Suppressor macrophage (primary cell): ENCODE measurements at regions not wholly inside any gene's neighbourhood (a gene's known extent, or its start where the extent isn't known, plus 50 kb on each side); places are given as distances from the start of the nearest gene placed in this dataset.
"Not testable (repeated sequence)": the region's sequence is repeated elsewhere in the genome, so short reads cannot be mapped to it uniquely, and the experiment has no call there.

Experiments used
- DNase-seq, 4 experiments: peaks; one replicate each; pipeline ENCODE4 v3.0.0-alpha.2; 2020 to 2022

GRCh38 chr11:95641495-95641894, 148.1 kb downstream of the FAM76B start:
- no peak for DNase-seq

DNA sequence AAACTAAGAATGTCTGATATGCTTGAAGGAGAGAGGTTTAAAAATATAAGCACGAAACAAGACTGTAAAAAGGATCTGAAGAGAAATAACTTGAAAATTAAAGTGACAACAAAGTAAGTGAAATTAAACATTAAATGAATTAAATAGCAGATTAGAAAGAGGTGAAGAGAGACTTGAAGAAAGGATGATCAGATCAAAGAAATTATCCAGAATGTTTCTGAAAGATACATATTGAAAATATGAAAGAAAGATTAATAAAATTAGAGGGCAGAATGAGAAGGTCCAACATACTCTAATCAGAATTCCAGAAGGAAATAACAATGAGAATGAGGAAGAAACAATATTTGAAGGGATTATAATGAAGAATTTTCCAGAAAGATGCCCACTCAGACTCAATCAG, 151.1 kb downstream of the FAM76B start:
- DNase-seq: no peak

DNA sequence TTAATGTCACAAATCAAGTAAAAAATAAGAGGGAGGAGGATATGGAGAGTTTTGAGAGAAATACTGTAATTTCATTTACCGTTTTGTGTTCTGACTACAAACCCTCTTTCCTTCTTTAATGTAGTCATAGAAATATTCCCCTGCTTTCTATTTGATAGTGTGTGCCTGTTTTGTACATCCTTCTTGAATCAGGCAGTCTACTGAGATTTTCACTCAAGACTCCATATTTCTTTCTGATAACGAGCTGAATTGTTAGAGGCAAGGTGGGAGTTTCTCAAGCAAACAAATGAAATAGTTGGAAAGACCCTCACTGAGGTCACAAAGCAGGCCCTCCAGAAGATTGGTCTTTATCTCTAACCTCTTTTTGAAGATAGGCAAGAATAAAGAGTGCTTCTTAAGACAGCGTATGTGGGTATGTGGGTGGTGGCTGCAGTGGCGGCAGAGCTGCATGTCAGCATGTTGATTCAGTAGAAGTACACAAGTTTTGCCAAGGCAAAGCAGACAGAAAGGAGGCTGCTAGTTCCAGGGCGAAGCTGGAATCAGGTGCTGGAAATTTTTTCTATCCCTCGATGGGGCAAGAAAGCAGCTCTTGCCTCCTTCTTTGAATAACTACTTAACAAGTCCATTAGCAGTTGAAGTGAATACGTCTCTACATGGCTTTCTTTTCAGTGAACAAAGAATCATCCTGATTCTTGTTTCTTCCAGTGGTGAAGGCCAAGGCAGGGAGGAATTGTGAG, 164.2 kb downstream of the FAM76B start:
- no peak for DNase-seq

DNA sequence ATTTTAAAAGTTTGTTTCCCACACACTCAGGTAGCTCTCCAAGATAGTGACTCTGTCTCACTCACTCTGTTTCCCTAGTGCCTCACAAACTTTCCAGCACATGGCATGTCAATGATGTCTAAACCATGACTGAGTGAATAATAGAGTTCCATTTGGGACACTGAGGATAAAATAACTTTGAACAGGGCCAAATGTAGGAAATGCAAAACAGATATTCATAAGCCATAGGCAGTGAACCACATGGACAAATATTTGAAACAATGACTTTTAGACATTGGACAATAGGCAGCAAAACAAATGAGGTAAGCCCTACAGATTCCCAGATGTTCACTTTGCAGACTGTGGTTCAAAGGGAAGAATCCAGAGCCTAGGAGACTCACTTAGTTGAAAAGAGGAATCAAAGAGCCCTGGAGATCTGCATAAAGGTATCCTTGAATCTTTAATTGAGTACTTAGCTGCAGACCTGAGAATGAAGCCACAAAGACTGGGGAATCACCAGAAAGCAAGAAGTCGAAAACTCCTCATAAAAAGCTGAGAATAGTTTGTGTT, 173.3 kb downstream of the FAM76B start:
- no peak for DNase-seq

DNA sequence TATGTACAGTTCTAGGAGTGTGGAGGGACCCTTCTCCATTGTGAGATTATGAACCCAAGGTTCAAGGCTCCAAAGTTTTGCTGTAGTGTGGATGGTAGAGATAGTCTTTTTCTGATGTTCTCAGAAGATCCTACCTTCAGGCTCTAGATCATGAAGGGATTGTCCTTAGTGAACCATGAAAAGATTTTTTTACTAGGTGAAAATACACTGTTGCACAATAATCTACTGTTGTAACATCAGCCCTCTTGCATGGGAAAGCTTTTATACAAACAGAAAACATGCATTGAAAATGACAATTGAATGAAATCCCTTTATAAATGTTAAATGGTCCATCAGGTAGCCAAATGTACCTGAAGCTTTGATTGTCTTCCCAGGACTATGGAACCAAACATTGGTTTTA, 177.8 kb downstream of the FAM76B start:
- no peak for DNase-seq

DNA sequence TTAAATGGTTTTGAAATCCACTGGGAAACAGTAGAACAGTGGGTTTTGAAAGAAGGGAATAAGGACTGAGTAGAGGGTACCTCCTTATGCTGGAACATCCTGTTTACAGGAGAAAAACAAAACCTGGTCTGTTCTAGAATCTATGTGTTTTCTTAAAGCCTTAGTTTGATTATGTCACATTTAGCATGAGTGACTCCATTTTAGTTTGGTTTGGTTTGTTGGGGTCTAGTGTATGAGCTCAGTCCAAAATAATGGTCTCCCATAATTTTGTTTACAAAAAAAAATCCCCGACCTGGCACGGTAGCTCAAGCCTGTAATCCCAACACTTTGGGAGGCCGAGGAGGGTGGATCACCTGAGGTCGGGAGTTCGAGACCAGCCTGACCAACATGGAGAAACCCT, 179.4 kb downstream of the FAM76B start:
- DNase-seq: not testable (repeated sequence)

DNA sequence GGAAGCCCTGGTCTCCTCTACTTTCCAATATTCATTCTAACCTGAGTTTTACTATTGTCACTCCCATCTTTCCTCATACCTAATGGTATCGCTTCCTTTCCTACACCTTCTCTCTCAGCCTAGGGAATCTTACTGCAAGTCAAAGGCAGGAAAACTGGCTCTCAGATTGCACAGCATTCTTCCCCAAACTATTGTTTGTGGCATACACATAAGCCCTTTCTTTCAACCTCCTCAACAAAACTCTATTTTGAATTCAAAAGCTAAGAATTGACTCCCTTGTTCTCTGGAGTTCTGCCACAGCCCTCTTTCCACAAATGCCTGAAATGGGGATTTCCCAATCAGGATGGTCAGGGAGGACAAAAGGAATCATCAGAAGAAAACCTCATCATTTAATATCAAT, 181.5 kb downstream of the FAM76B start:
- no peak for DNase-seq

GRCh38 chr11:95606824-95607223, 182.8 kb downstream of the FAM76B start:
- no peak for DNase-seq

GRCh38 chr11:95605271-95605940, 184.2 kb downstream of the FAM76B start:
- DNase-seq: peak; percentile 12 to 75 (median 43)

DNA sequence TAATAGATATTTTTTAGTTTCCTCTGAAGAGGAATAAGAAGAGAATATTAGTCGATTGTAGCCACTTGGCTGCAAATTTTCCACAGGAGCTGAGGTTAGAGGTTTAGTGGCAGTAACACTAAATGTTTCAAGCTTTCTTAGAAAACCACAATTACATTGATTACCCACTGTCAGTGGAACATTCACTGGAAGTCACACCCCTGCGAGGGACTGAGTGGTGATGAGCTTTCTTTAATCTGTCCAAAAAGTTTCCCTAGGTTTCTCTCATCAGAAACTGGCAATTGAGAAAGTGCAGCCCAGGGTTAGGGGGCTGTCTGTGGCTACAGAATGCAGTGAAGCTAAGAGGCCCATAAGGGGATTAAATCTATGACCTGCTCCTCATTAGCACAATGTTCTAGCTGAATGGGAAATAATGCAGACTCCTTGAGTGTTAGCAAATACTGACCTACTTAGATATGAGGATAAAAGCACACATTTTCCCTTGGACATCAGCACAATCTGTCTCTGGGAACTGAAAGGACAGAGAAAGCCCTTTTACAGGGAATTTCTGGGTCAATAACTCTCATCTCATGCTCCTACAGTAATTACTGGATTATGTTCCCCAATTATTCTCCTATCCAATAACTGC, 189.5 kb downstream of the FAM76B start:
- DNase-seq: no peak

DNA sequence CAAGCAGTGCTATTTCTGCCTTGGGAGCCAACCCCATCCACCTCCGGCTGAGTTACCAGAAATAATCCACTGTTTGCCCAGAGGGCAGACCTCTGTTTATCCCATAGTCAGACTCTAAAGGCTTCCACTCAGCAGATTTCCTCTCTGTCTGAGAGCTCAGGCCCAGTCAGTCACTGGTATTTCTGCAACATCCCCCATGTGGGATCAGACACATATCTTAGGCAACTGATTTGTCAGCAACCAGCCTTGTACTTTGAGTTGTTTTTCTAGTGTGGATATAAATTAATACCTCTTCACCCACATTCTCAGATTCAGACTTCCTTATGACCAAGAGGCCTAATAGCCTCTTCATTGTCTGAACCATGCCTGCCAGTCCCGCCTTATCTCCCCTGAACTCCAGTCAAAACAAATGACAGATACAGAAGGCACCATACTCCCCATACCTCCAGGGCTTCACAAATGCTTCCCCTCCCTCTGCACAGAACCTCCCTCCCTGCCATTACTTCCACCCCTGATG, 193.6 kb downstream of the FAM76B start:
- peak; percentile 5 to 35 (median 8) for DNase-seq

DNA sequence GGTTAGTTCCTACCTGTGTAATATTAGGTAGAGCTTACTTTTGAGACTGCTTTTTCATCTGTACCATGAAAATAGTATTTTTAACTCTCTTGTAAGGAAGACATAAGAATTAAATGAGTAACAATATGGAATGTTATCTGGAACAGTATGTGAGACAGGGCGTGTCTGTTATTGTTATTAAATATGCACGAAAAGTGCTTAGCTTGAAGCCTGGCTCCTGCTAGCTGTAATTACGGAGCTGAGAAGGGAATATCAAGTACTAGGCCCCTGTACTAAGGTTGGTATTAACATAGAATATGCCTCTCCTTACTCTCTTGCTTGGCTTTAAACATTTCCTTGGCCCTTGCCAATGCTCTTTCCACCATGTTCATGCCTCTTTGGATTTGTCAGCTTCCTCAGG, 194.0 kb downstream of the FAM76B start:
- no peak for DNase-seq

GRCh38 chr11:95593111-95593510, 196.5 kb downstream of the FAM76B start:
- DNase-seq: no peak

DNA sequence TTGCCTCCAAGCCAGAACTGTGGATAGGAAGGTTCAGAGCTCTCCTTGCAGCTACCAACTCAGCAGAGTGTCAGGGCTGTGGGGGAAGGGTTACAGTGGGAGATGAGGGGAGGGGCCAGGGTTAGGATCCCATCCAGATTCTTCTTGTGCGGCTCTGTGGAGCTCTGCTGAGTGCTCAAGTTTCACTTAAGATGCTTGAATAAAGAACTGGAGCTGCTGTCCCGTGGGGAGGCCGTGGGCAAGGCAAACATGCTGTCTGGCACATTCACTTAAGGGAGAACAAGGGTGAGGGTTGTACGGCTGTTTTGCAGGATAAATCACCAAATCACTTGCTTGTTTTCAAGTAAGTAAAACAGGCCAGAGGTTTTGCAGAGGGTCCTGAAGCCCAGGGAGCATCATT, 197.1 kb downstream of the FAM76B start:
- DNase-seq: no peak

GRCh38 chr11:95589893-95590612, 199.5 kb downstream of the FAM76B start:
- DNase-seq: no peak

GRCh38 chr11:95588821-95589220, 200.8 kb downstream of the FAM76B start:
- DNase-seq: no peak

DNA sequence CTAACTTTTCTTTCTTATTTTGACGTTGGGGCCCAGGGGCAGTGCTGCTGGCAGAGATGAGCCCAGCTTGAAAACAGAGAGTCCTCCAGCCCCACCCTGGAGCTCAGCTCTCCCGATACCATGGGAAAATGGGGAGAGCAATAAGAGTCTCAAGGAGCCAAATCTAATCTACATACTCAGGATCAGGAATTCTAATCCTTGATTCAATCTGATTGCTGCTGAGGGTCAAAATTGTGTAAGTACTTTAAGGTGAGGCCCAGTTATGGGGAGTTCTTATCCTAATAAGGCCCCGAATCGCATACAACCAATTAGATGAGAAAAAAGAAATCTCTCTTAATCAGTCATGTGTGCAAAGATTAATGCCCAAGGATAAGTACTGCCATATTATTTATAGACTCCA, 202.9 kb downstream of the FAM76B start:
- DNase-seq: no peak

DNA sequence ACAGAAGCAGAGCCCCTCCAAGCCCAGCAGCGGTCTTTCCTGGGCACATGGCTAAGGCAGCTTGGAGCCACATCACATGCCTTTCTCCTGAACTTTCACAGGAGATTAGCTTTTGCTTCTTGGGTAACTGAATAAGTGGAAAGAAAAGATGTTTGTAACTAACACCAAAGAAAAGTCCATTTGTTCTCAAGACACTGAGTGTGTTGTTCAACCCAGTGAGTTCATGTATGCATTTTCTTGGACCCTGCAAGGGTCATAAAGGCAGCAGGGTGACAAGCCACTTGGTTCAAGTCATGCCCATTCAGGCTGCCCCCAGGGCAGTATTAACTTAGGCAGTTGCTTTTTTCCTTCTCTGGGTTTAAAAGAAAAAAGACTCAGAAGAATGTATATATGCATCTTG, 203.4 kb downstream of the FAM76B start:
- no peak for DNase-seq

- DNase-seq: no peak
These were observed 203.9 kb downstream of the FAM76B start for GRCh38 chr11:95585752-95586077.

DNA sequence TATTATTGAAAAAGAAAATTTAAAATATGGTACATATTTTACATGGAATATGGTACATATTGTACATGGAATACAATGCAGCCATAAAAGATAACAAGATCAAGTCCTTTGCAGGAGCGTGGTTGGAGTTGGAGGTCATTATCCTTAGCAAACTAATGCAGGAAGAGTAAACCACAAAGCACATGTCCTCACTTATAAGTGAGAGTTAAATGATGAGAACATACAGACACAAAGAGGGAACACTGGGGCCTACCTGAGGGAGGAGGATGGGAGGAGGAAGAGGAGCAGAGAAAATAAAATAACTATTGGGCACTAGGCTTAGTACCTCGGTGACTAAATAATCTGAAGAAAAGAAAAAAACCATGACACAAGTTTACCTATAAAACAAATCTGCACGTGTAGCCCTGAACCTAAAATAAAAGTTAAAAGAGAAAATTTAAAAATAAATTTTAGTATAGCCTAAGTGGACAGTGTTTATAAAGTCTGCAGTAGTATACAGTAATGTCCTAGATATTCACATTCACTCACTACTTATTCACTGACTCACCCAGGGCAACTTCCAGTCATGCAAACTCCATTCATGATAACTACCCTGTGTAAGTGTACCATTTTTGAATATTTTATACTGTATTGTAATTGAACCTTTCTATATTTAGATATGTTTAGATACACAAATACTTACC, 204.4 kb downstream of the FAM76B start:
- no peak for DNase-seq

DNA sequence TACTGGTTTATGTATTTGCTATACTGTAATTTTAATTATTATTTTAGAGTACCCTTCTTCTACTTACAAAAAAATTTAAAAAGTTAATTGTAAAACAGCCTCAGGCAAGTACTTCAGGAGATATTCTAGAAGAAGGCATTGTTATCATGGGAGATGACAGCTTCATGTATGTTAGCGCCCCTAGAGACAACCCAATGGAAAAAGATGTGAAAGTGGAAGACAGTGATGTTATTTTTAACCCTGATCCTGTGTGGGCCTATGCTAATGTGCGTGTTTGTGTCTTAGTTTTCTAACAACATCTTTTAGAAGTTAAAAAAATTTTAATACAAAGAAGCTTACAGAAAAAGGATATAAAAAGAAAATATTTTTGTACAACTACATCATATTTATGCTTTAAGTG, 205.0 kb downstream of the FAM76B start:
- DNase-seq: no peak

DNA sequence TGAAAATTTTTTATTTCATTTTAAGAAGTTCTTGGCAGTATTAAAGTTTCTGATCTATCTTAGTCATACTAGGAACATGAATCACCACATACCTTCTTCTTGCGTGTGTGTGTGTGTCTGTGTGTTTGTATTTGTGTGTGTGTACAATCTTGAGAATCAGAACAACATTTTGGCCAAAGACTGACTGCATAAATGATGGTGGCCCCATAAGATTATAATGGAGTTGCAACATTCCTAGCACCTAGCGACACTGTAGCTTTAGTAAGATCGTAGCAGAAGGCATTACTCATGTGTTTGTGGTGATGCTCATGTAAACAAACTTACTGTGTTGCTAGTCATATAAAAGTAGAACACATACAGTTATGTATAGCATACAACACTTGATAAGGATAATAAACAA, 205.4 kb downstream of the FAM76B start:
- no peak for DNase-seq
